Vagina (tissue), 2 donors: ENCODE measurements at regions not wholly inside any gene's neighbourhood (a gene's known extent, or its start where the extent isn't known, plus 50 kb on each side); places are given as distances from the start of the nearest gene placed in this dataset.

Source experiments
- CTCF ChIP-seq, 3 experiments: fragments of 450-650 bp in 2 of 3; fragments of 200-600 bp in 1 of 3; sonication (generic) in 1 of 3; IDR thresholded peaks; one replicate each; pipeline ENCODE4 v1.5.1; 2017 to 2019; ENCODE audit warnings: antibody characterized with exemption in 3 of 3, mild to moderate bottlenecking in 2 of 3, moderate library complexity in 2 of 3
- POLR2A ChIP-seq, 2 donors: fragments of 450-650 bp; IDR thresholded peaks; one replicate each; pipeline ENCODE4 v1.6.1; 2017; ENCODE audit warnings: antibody characterized with exemption in 2 of 2, mild to moderate bottlenecking in 2 of 2, moderate library complexity in 2 of 2

- TF ChIP-seq CTCF (IDR thresholded peaks at IDR 0.05) (no peak), POLR2A (IDR thresholded peaks at IDR 0.05) (no peak)
These were observed 206.4 kb upstream of the NCKAP5 start for GRCh38 chr2:133774654-133775015.
